D721Med (cell line): ENCODE measurements at regions not wholly inside any gene's neighbourhood (a gene's known extent, or its start where the extent isn't known, plus 50 kb on each side); places are given as distances from the start of the nearest gene placed in this dataset.

Experiments used
- DNase-seq: peaks from one replicate; pipeline ENCODE4 v3.0.0; 2011; ENCODE audit warnings: low spot score; ENCODE audit not compliant: insufficient read length
- FAIRE-seq: peaks from 2 replicates; lab custom pipeline; 2011; peaks lifted over from hg19 to GRCh38; lab: Jason Lieb, UNC
- CTCF ChIP-seq: IDR thresholded peaks from 2 replicates; pipeline ENCODE4 v1.5.1; 2012; ENCODE audit warnings: mild to moderate bottlenecking, control low read depth; ENCODE audit not compliant: insufficient read depth; ENCODE audit errors: missing control alignments

GRCh38 chr16:55169780-55170179 lies 154.2 kb upstream of the IRX6 start:
- FAIRE-seq, result no peak
- TF ChIP-seq CTCF, result no peak
- no peak for DNase-seq

GRCh38 chr16:55171241-55171640 lies 152.8 kb upstream of the IRX6 start:
- no peak for FAIRE-seq
- DNase-seq, result no peak
- no peak for TF ChIP-seq CTCF

- no peak for TF ChIP-seq CTCF
- no peak for DNase-seq
- no peak for FAIRE-seq
Measured at GRCh38 chr16:55175389-55175788, 148.6 kb upstream of the IRX6 start.

DNA sequence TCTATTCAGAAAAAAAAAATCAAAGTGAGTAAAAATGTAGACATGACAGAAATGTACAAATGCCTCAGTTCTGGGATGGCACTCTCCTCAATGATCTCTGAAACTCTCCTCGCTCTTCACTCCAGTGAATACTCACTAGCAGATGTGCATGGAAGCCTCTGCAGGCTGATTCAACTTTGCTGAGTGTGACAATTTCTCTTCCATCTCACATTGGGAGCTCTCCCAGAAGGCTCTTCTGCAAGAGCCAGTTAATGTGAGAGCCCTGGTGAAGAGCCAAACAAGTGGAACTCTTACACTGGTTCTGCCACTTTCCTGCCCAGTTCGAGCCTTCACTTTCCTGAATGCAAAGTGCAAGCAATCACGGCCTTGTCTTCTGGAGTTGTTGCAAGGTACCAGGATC lies 147.1 kb upstream of the IRX6 start:
- DNase-seq (no peak), FAIRE-seq (no peak)
- no peak for TF ChIP-seq CTCF

GRCh38 chr16:55179411-55179810 lies 144.6 kb upstream of the IRX6 start:
- DNase-seq, result no peak
- TF ChIP-seq CTCF, result no peak
- FAIRE-seq, result no peak

- DNase-seq (no peak), FAIRE-seq (no peak)
- TF ChIP-seq CTCF, result no peak
Measured at GRCh38 chr16:55179852-55180585, 144.0 kb upstream of the IRX6 start.

GRCh38 chr16:55184052-55184451 lies 140.0 kb upstream of the IRX6 start:
- no peak for DNase-seq
- no peak for TF ChIP-seq CTCF
- FAIRE-seq, result no peak
